ENCODE measurements at regions not wholly inside any gene's neighbourhood (a gene's known extent, or its start where the extent isn't known, plus 50 kb on each side); places are given as distances from the start of the nearest gene placed in this dataset.

- no peak for DNase-seq
Observed at GRCh38 chr11:41982975-41983374, 523.5 kb upstream of the LRRC4C start.

DNA sequence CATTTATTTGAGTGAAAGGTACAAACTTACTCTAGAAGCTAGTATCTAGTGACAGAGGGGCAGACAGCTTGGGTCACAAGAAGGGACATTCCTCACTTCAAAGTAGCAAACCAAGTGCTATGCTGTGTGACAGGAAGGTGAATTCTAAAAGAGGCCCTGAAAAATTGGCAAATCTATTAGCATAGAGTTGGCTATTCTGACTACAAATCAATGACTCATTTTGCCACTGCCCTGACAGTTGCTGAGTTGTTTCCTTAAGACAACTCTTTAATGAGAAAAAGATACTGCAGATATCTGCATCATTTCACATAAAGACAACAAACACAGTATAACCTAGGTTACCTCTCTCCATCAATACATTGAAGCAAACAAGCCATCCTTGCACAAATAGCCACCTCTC is 524.0 kb upstream of the LRRC4C start:
- DNase-seq, result no peak

DNA sequence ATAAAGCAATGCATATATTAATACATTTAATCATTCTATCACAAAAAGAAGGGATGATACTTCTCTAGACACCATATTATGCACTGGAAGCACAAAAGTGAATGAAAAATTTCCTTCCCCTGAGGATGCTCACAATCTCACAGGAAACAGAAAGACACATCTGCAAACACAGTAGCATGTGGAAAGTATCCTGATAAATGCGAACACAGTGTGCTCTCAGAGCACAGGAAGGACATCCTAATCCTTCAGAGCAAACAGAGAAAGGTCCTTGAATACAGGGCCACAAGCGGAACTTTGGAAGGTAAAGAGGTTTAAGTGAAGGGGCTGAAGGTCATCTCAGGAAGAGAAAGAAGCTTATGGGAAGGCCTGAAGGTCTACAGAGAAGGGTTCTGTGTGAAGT is 524.6 kb upstream of the LRRC4C start:
- DNase-seq, result no peak

DNA sequence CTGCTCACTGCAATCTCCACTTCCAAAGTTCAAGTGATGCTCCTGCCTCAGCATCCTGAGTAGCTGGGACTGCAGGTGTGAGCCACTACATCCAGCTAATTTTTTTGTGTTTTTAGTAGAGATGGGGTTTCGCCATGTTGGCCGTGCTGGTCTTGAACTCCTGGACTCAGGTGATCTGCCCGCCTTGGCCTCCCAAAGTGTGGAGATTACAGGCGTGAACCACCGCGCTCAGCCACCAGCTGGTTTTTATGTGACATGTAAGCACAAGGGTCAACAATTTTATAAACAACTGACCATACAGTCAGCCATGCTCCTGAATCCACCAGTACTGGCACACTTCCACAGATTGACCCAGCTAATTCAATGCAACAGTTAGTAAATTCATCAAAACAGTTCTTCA is 526.3 kb upstream of the LRRC4C start:
- no peak for DNase-seq

GRCh38 chr11:41988951-41989572 is 529.6 kb upstream of the LRRC4C start:
- no peak for DNase-seq

- no peak for DNase-seq
Observed at GRCh38 chr11:41989823-41990380, 530.5 kb upstream of the LRRC4C start.

- no peak for DNase-seq
Observed at GRCh38 chr11:41996533-41996932, 537.1 kb upstream of the LRRC4C start.

DNA sequence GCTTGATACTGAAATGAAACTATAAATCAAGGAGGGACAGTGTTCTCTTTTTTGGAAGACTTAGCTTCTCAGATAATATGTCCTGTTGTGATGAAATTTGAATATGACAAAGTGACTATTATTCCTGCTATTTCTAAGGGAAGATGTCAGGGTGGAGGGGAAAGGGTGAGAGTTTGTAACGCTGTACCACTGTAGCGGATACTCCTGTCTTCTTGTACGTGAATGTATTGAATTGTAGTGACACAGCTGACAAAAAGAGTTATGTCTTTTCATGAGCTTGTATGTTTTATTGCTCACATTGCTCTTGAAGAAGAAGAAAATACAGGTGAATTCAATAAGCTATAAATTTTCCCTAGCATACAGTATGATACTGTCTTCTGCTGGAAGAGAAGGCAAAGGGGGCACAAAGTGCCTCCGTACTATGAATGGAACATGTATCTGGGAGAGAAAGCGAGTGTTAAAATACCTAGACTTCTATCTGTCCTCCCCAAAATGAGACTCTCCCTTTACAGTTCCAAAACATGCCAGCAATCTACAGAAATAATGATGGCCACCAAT is 538.5 kb upstream of the LRRC4C start:
- DNase-seq, result no peak

DNA sequence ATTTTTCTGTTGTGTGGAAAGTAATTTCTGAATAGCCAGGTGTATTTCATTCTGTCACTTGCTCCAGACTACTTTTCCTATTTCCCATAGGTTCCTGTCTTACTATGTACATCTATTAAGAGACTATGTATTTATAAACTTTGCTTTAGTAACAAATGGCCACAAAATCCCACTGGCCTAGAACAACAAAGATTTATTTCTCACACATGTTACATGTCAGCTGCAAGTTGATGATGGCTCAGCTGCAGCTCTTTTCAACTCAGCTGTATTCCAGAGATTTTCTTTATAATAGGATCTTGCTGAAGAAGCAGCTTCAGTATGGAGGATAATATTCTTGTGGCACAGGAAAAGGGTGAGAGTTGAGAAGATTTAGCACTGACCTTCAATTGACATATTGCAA is 539.6 kb upstream of the LRRC4C start:
- no peak for DNase-seq

DNA sequence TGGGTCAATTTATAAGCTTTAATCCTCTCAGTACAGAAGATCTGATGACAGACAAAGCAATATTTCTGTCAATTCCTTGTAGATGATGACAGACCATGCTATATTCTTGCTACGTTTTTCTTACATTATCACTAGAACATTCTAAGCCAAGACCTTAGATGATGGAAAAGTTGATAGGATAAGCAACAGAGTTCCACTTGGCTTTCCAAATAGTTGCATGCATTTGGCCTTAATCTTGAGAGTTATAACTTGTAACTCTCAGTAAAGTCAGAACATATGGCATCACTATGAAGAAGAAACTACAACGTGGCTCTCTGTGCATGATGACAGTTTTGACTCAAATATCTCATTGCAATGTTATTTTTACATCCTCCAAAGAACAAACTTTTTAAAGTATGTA is 544.3 kb upstream of the LRRC4C start:
- no peak for DNase-seq

DNA sequence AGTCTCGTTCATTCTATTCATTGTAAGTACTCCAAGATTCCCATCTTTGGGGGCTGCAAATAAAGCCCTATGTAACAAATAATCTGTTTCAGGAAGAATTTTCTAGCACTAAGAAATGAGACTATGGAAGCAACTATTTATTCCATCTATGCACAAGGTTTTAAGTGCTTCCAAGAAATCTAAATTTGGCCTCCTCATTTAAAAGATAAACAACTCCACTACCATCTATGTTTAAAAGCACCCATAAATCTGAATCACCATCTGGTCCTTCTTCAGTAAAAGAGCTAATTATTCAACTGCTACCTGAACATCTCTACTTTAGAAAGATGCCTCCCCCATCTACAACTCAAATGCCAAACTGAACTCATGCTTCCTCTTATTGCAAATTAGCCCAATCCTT is 547.3 kb upstream of the LRRC4C start:
- no peak for DNase-seq

DNA sequence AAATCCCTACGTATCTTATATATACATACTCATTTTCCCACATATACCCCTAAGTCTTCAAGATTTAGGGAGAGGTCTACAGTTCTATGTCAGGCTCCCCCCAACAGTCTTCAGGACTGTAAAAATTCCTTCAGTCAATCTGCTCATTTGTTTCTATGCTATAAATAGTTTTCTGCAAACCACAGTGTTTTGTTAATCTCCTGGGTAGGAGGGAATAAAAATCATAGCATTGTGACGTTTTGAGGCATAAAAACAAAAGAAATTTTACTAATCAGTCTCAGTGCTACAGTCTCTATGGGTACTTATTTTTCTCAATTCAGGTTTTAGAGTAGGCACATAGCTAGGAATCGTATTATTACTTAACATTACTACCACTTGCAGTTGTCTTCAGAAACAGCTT is 552.8 kb upstream of the LRRC4C start:
- DNase-seq, result no peak

DNA sequence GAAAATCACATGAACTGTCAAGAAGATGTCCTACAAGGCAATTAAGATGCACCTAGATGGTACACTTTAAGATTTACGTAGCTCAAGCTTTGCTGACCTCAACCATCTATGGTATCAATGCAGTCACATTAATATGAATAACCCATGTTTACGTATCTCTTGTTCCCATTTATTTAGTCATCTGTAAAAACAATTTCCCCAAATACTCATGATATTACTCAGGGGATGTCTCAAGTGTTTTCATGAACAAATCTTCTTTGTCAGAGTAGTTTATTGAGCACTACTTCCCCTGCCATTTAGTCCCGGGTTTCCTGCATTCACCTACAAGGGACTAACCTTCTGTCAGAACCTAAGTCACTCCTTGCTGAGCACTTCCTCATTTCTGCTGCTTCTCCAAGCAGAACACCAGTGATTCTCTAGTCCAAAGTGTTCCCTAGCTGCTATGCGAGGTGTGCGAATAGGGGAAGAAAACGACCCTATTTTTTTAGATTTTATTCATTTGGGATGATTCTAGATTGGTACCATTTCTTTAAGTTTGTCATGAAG is 554.3 kb upstream of the LRRC4C start:
- no peak for DNase-seq

- no peak for DNase-seq
Observed at GRCh38 chr11:42021911-42022310, 562.5 kb upstream of the LRRC4C start.

DNA sequence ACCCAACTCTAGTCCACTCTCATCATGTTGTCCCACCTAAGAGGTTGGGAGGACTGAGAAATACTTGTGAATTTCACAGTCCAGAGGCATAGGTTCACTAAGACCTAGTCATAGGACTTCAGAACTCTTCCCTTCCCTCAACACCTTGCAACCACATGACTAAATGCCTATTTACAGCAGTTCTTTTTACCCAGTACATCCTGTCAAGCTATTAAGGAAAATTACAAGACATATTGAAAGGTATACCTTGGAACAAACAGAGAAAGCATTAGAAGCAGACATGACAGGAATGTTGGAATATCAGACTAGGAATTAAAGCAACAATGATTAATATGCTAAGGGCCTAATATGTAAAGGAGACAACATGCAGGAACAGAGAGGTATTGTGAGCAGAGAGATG is 563.8 kb upstream of the LRRC4C start:
- DNase-seq, result no peak

GRCh38 chr11:42025121-42025803 is 565.8 kb upstream of the LRRC4C start:
- no peak for DNase-seq

DNA sequence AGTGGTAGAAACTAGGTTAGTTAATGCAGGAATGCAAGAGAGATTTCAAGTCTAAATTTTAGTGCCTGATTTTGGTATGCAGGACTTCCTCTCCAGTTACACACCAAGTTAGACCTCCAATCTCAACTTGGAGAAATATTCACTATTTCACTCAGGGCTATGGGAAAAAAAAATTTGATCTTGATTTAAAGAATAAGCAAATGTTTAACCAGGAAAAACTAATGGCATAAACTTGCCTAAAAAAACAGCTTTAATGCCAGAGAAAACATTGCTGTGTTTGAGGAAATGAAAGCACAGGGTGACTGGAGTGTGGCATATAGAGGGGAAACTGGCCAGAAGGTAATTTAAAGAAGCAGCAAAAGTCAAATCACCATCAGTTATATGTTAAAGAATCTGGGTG is 575.4 kb upstream of the LRRC4C start:
- no peak for DNase-seq

DNA sequence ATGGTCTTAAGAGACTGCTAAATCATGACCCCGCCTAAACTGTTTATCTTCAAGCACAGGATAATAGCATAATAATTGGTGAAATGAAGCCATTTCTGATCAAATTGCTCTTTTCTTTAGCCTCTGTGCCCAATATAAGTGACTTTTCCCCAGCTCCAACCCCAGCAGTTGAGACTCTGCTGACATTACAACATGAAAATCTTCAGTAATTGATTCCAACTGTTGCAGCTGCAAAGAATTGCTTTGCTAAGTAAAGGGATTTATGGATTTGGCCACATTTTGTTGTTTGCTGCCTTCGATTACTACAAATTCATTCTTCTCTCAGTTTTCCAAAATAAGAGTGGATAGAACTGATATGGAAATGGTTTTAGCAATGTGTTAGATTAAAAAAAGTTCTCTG is 576.7 kb upstream of the LRRC4C start:
- DNase-seq, result no peak

DNA sequence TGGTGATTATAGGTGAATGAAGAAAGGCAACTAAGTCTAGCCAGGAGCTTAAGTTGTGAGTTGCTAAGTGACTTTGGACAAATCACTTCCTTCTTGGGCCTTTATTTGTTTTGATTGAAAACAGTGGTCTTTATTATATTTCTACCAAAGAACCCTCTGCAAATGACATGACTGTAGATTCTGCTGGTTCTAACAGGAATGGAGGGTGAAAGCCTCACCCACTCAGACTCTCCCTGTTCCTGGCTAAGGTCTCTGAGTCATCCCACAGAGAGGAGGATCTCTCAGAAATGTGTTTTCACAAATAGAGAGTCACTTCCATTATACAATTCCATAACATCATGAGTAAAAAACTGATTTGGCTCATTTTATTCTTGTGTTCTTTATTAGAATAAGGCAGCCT is 583.9 kb upstream of the LRRC4C start:
- DNase-seq, result no peak

DNA sequence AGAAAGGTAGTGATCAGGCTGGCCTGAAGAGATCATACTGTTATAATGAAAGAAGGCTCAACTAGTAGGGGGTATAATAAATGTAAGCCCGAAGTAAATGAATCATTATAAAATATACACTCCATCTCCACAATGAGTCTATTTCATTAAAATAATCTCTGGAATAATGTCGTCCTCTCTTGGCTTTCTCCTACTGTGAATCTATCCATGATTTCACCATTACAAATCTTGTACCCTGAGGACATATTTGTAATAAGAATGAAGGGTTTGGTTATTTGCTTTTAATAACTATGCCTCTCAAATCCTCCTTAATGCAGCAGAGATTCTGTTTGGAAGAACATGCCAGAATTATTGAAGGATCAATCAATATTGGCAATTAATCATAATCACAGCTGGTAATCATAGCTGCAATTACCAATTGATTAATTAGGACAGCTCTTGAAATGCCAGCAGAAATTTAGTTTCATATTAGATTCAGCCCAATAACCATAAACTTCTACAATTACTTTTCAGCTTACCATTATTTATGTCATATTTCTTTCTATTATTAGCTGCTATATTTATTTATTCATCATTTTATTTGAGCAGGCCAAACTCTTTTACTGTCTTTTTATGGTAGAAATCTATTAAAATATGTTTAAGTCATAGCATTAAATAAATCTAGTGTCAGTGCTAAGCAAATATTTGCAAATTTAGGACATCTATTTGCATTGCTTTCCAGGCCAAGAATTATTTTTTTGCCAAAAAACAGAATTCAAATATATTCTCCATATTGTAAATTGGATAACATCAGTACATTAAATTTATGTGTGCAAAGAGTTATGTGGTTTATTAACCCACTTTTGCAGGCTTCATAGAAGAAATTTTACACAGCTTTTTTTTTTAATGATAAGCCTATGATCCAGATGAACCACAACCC is 588.4 kb upstream of the LRRC4C start:
- DNase-seq, result no peak

DNA sequence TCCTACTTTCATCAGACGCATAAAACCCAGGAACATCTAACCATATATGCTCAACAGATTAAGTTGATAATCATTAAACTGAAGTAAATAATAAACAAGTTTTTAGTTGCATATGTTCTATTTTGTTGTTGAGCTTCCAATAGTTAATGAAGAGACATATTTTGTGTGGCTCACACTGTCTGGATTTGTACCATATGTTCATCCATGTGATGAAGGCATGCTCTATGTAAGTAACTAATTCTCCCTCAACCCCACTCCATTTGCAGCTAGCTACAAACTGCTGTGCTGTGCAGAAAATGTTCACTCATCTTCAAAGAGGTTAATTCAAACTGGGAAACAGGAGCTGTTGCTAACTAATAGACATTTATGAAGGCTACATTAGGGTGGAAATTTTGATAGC is 589.7 kb upstream of the LRRC4C start:
- no peak for DNase-seq

- no peak for DNase-seq
Observed at GRCh38 chr11:42049650-42050049, 590.2 kb upstream of the LRRC4C start.

GRCh38 chr11:42054351-42054900 is 595.0 kb upstream of the LRRC4C start:
- no peak for DNase-seq
